Endodermal cell (in vitro differentiated cells): ENCODE measurements at regions not wholly inside any gene's neighbourhood (a gene's known extent, or its start where the extent isn't known, plus 50 kb on each side); places are given as distances from the start of the nearest gene placed in this dataset.

ENCODE experiments used
- DNase-seq: peaks from one replicate; pipeline ENCODE4 v3.0.0-alpha.2; 2017
- H3K27ac ChIP-seq: 2 replicates; pipeline ENCODE4 v1.5.1; 2013; ENCODE audit warnings: mild to moderate bottlenecking, low read depth, low read length, moderate library complexity
- H3K27me3 ChIP-seq: 2 replicates; pipeline ENCODE4 v1.6.1; 2013; ENCODE audit warnings: mild to moderate bottlenecking, low read length, moderate library complexity; ENCODE audit not compliant: insufficient read depth, control insufficient read depth, poor library complexity, severe bottlenecking
- H3K36me3 ChIP-seq: 2 replicates; pipeline ENCODE4 v1.7.0; 2013; ENCODE audit warnings: mild to moderate bottlenecking, low read length, moderate library complexity; ENCODE audit not compliant: control insufficient read depth, insufficient read depth
- H3K4me1 ChIP-seq: one replicate; pipeline ENCODE4 v1.7.0; 2013; ENCODE audit warnings: low read length; ENCODE audit not compliant: control insufficient read depth, insufficient read depth
- H3K4me3 ChIP-seq: 2 replicates; pipeline ENCODE4 v1.5.1; 2013; ENCODE audit warnings: mild to moderate bottlenecking, low read length, moderate library complexity
- H3K9ac ChIP-seq: 2 replicates; pipeline ENCODE4 v1.6.1; 2013; ENCODE audit warnings: mild to moderate bottlenecking, low read length, moderate library complexity; ENCODE audit not compliant: poor library complexity, severe bottlenecking; ENCODE audit errors: extremely low read depth
- H3K9me3 ChIP-seq: 2 replicates; pipeline ENCODE4 v1.6.1; 2013; ENCODE audit warnings: mild to moderate bottlenecking, low read length, moderate library complexity; ENCODE audit not compliant: control insufficient read depth
- H3K27ac Mint-ChIP-seq: 2 replicates; pipeline ENCODE4 v1.8.0; 2020; ENCODE audit warnings: mixed read lengths
- H3K27me3 Mint-ChIP-seq: 2 replicates; pipeline ENCODE4 v1.8.0; 2021; ENCODE audit warnings: mild to moderate bottlenecking, mixed read lengths; ENCODE audit not compliant: insufficient read depth
- H3K36me3 Mint-ChIP-seq: 2 replicates; pipeline ENCODE4 v1.8.0; 2020; ENCODE audit warnings: low read depth, mixed read lengths
- H3K4me1 Mint-ChIP-seq: 2 replicates; pipeline ENCODE4 v1.8.0; 2020; ENCODE audit warnings: mixed read lengths
- H3K4me3 Mint-ChIP-seq: 2 replicates; pipeline ENCODE4 v1.8.0; 2020; ENCODE audit warnings: mild to moderate bottlenecking, moderate library complexity, mixed read lengths
- H3K9me3 Mint-ChIP-seq: 2 replicates; pipeline ENCODE4 v1.8.0; 2020; ENCODE audit warnings: mild to moderate bottlenecking, mixed read lengths
- CTCF ChIP-seq: fragments of 200-600 bp; sonication (generic); conservative IDR thresholded peaks from 2 replicates; pipeline ENCODE4 v1.5.0; 2021; ENCODE audit warnings: antibody characterized with exemption, mild to moderate bottlenecking
- WGBS, 2 experiments: methylation state at CpG; one replicate each; pipeline versions ENCODE4 v1.1.5 to v1.1.7; 2013; ENCODE audit warnings: missing lambda C conversion rate in 2 of 2, mixed read lengths in 1 of 2; ENCODE audit not compliant: insufficient coverage in 1 of 2, insufficient read length in 1 of 2; 5-methylcytosine and 5-hydroxymethylcytosine counted together

GRCh38 chr9:87193925-87194868, 246.9 kb upstream of the GAS1 start:
- no peaks in the 10 kb centered on the region for H3K9me3 ChIP-seq
- Mint-ChIP-seq H3K27ac (no peak overlapping the region), H3K27me3 (peaks cover 21% of the 10 kb centered on the region), H3K36me3 (no peaks in the 10 kb centered on the region), H3K4me1 (peaks cover 7% of the 10 kb centered on the region), H3K9me3 (no peaks in the 10 kb centered on the region), H3K4me3 (no peak overlapping the region)
- WGBS, 2 experiments = 84% methylated on average over 6 to 9 of the region's 9 CpGs
- TF ChIP-seq CTCF = no peak
- no peaks in the 10 kb centered on the region for H3K4me1 ChIP-seq
- peaks cover 16% of the 10 kb centered on the region for H3K27me3 ChIP-seq
- H3K9ac ChIP-seq = no peak overlapping the region
- DNase-seq = no peak
- no peaks in the 10 kb centered on the region for H3K36me3 ChIP-seq
- no peak overlapping the region for H3K27ac ChIP-seq
- H3K4me3 ChIP-seq = no peak overlapping the region

GRCh38 chr9:87195306-87195705, 248.0 kb upstream of the GAS1 start:
- Mint-ChIP-seq H3K27ac (no peak overlapping the region), H3K9me3 (no peaks in the 10 kb centered on the region), H3K27me3 (peaks cover 21% of the 10 kb centered on the region), H3K4me3 (no peak overlapping the region), H3K36me3 (no peaks in the 10 kb centered on the region), H3K4me1 (peaks cover 14% of the 10 kb centered on the region)
- Histone ChIP-seq H3K36me3 (no peaks in the 10 kb centered on the region), H3K4me3 (no peak overlapping the region), H3K27ac (no peak overlapping the region), H3K9me3 (no peaks in the 10 kb centered on the region), H3K9ac (no peak overlapping the region), H3K4me1 (no peaks in the 10 kb centered on the region), H3K27me3 (peaks cover 16% of the 10 kb centered on the region)
- DNase-seq = no peak
- no peak for TF ChIP-seq CTCF

- TF ChIP-seq CTCF = no peak
- Mint-ChIP-seq H3K36me3 (no peaks in the 10 kb centered on the region), H3K4me1 (peaks cover 25% of the 10 kb centered on the region), H3K27me3 (peaks cover 25% of the 10 kb centered on the region), H3K9me3 (no peaks in the 10 kb centered on the region), H3K27ac (no peak overlapping the region), H3K4me3 (no peak overlapping the region)
- 90 to 95% methylated on average over 7 to 10 of the region's 10 CpGs for WGBS, 2 experiments
- no peak overlapping the region for H3K4me3 ChIP-seq
- H3K27me3 ChIP-seq = peaks cover 16% of the 10 kb centered on the region
- H3K9me3 ChIP-seq = no peaks in the 10 kb centered on the region
- H3K36me3 ChIP-seq = no peaks in the 10 kb centered on the region
- DNase-seq = no peak
- H3K9ac ChIP-seq = no peak overlapping the region
- peaks cover 4% of the 10 kb centered on the region for H3K4me1 ChIP-seq
- no peak overlapping the region for H3K27ac ChIP-seq
These were observed 250.2 kb upstream of the GAS1 start for GRCh38 chr9:87197349-87198130.
